HG02870 (cell line): ENCODE measurements at regions not wholly inside any gene's neighbourhood (a gene's known extent, or its start where the extent isn't known, plus 50 kb on each side); places are given as distances from the start of the nearest gene placed in this dataset.

Source experiments
- ATAC-seq: cut with Tn5 transposase; IDR thresholded peaks from one replicate; pipeline ENCODE4 v1.9.1; 2021; ENCODE audit warnings: mild to moderate bottlenecking, moderate library complexity; ENCODE audit not compliant: unreplicated experiment

- ATAC-seq: no peak
Measured at GRCh38 chr7:88515301-88515700, 208.6 kb upstream of the STEAP4 start.

DNA sequence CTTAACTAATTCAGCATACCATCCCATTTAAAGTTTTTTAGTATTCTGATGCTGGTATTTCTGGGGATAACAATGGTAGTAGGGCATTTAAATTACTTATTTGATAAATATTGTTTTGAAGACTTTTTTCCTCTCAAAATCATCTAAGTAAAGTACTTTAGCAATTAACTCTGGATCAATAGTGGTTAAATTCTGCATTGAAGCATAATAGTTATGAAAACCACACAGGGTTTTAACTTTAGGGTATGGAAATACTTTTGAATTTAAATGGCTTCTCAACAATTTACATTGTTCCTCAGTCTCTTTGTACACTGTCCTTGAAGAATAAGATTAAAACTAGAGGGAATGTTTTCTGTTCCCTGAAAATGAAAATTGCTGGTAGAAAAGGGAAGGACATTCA, 202.6 kb upstream of the STEAP4 start:
- ATAC-seq: no peak

- ATAC-seq: no peak
Measured at GRCh38 chr7:88500131-88500530, 193.4 kb upstream of the STEAP4 start.

DNA sequence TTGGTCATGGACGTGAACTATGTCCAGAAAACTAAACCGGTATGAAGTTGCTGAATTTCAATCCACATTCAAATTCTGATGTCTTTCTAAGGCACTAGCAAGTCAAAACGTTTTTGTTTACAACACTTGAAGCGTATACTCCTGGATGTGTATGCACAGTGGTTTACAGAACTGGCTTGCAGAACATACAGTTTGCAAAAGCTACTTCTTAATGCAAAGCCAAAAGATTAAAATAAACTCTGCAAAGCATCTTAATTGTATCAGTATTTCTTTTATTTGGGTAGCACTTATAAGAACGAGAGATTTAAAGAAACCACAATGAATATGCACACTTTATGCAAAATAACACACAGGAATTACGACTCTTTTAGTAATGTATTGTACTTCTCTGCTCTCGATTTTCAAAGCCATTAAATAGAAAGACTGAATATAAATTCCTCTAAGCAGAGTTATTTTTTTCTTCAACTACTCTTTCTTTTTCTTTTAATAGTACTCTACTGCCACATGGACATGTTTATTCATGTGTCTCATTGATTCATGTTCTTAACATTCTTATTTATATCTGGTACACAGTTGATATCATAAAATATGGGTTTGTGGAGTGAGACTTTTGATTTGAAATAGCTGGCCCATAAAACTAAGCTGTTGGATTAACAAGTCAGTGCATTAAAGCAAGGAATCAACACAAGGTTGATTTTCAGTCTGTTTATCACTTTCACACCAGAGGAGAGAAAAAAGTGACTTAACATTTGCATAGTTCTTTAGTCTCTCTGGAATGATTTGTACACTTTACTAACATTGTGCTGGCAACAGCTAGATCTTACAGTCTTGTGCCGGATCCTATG, 189.4 kb upstream of the STEAP4 start:
- ATAC-seq: no peak

- no peak for ATAC-seq
Measured at GRCh38 chr7:88492153-88492552, 185.5 kb upstream of the STEAP4 start.

- no peak for ATAC-seq
Measured at GRCh38 chr7:88490874-88491273, 184.2 kb upstream of the STEAP4 start.

- ATAC-seq: no peak
Measured at GRCh38 chr7:88490161-88490560, 183.5 kb upstream of the STEAP4 start.

GRCh38 chr7:88485821-88486220, 179.1 kb upstream of the STEAP4 start:
- ATAC-seq: no peak

DNA sequence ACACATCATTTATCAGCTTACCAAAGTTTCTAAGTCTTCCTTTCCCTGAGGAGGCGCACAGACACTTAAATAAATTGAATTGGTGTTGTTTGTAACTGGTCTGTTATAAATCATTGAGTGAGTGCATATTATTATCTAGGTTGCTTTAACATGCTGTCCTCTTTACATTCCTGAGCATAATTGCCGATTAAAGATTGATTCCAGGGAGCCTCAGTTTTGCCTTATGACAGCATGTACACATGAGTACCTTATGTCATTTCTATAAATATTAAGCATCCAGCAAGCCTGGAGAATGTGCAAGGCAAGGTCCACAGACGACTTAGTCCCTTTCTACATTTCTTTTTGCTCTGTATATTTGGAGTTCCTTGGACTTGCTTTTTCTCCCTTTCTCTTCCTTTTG, 177.9 kb upstream of the STEAP4 start:
- no peak for ATAC-seq

DNA sequence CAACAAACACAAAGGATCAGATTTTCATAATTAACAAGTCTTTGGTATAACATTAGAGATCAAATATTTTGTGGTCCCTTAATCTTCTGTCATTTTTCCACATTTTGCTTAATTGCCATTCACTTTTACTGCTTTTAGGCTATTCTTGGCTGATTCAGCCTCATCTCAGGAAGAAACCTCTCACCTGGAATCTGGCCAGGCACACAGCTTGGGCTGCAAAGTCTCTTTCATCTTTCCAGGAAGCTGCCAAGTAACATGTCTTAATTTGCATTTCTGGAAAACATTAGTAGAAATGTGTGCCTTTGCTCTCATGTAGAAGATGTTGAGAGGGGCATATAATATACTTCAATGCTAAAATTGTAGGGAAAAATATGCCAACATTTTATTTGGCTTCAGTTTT, 174.2 kb upstream of the STEAP4 start:
- no peak for ATAC-seq

DNA sequence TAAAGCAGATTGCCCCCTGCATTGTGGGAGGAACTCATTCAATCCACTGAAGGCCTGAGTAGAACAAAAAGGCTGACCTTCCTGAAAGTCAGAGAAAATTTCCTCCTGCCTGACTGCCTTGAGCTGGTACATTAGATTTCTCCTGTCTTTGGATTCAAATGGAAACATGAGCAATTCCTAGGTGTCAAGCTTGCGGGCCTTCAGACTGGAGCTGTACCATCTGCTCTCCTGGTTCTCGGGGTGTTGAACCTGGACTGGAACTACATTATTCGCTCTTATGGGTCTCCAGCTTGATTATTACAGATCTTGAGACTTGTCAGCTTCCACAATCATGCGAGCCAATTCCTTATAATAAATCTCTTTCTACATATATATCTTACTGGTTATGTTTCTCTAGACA, 173.6 kb upstream of the STEAP4 start:
- ATAC-seq: no peak

- no peak for ATAC-seq
Measured at GRCh38 chr7:88477976-88478375, 171.3 kb upstream of the STEAP4 start.

GRCh38 chr7:88465600-88465999, 158.9 kb upstream of the STEAP4 start:
- ATAC-seq: no peak

GRCh38 chr7:88462799-88463198, 156.1 kb upstream of the STEAP4 start:
- ATAC-seq: no peak

GRCh38 chr7:88460650-88461049, 154.0 kb upstream of the STEAP4 start:
- no peak for ATAC-seq

GRCh38 chr7:88458946-88459345, 152.3 kb upstream of the STEAP4 start:
- ATAC-seq: no peak

DNA sequence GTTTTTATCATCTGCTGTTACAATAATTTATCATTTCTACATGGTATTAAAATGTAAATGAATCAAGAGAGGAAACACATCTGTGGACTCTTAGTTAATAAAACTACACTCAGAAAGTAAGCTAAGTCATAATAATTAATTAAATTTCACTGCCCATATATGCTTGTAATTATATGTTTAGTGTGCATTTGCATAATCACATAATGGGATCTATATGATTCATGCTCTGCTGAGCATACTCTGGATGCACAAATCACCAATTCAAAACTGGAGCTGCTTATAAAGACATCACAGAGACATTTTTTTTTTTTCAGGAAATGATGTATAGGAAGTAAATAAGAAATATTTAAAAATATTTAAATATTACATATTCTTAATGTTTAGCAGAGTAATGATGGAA, 151.6 kb upstream of the STEAP4 start:
- ATAC-seq: no peak

DNA sequence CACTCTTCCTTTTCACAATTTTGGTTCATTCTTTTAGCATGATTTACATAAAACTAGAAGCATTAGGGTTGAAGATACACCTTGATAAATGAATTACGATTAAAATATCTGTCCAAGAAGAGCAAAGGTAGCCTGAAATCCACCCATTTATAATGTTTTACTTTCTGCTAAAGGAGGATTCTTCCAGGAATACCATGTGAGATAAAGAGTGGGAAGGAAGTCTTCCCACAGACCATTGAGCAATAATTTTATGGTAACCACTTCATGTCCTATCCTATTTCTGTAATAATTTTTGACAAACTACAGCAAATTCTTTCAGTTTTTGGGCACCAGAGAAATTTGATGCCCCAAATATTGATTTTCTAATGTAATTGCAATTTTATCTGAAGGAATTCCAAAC, 150.6 kb upstream of the STEAP4 start:
- ATAC-seq: no peak

DNA sequence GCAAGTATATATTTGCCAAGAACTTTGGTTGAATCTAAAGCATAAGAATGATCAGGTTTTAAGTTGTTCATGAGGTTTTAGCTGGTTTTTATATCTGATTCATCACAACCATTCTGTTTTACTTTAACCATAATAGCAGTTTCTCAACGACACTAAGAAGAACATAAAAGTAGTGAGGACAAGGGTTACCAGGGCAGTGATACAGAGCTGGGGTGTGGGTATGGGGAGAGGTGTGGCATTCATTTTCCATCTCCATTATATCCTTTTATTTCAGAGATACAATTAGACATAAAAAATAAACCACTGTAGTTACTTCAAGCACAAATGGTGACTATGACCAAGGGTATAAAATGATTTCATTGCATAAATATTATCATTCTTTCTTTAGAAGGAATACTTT, 149.8 kb upstream of the STEAP4 start:
- no peak for ATAC-seq

- ATAC-seq: no peak
Measured at GRCh38 chr7:88455696-88456095, 149.0 kb upstream of the STEAP4 start.

GRCh38 chr7:88452646-88453045, 146.0 kb upstream of the STEAP4 start:
- ATAC-seq: peak; percentile 46

GRCh38 chr7:88450874-88451273, 144.2 kb upstream of the STEAP4 start:
- no peak for ATAC-seq

DNA sequence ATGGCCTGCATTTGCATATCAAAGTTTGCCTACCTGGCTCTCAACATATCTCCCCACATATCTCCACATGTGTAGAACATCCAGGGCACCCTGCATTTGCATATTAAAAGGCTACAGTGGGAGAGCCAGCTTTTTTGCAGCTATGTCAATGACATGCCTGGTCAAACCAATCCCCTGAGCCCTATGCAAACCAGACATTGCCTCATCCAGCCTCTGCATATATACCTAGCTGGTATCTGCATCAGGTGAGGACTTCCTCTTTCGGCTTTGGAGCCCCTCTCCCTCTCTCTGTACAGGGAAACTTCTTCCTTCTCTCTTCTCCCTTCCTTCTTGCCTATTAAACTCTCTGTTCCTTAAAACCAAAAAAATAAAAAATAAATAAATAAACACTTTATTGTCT, 142.7 kb upstream of the STEAP4 start:
- no peak for ATAC-seq
